ENCODE measurements at regions not wholly inside any gene's neighbourhood (a gene's known extent, or its start where the extent isn't known, plus 50 kb on each side); places are given as distances from the start of the nearest gene placed in this dataset.

DNA sequence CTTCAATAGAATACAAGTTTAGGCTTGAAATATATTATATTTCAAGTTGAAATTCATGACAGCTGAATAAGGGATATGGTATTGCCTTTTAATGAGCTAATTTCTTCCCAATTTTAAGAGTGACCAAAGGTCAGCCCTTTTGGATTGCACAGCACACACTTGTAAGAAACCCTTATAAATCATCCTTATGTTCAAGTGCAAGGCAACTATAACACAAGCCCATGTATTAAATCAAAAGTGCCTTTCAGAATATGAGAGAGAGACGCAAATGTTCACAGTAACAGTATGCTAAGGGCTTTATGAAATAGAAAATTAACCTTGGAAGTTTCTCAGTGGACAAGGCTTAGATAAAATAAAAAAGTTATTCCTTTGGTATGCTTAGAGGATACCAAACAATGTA lies 121.7 kb upstream of the PTPRK start:
- TF ChIP-seq POLR2A (IDR thresholded peaks at IDR 0.05), result no peak
- TF ChIP-seq, protein P1, sequence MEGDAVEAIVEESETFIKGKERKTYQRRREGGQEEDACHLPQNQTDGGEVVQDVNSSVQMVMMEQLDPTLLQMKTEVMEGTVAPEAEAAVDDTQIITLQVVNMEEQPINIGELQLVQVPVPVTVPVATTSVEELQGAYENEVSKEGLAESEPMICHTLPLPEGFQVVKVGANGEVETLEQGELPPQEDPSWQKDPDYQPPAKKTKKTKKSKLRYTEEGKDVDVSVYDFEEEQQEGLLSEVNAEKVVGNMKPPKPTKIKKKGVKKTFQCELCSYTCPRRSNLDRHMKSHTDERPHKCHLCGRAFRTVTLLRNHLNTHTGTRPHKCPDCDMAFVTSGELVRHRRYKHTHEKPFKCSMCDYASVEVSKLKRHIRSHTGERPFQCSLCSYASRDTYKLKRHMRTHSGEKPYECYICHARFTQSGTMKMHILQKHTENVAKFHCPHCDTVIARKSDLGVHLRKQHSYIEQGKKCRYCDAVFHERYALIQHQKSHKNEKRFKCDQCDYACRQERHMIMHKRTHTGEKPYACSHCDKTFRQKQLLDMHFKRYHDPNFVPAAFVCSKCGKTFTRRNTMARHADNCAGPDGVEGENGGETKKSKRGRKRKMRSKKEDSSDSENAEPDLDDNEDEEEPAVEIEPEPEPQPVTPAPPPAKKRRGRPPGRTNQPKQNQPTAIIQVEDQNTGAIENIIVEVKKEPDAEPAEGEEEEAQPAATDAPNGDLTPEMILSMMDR (IDR thresholded peaks at IDR 0.05), result no peak

Measured in stomach (tissue), 4 donors.